ENCODE measurements at regions not wholly inside any gene's neighbourhood (a gene's known extent, or its start where the extent isn't known, plus 50 kb on each side); places are given as distances from the start of the nearest gene placed in this dataset.
"Not testable (repeated sequence)": the region's sequence is repeated elsewhere in the genome, so short reads cannot be mapped to it uniquely, and the experiment has no call there.

DNA sequence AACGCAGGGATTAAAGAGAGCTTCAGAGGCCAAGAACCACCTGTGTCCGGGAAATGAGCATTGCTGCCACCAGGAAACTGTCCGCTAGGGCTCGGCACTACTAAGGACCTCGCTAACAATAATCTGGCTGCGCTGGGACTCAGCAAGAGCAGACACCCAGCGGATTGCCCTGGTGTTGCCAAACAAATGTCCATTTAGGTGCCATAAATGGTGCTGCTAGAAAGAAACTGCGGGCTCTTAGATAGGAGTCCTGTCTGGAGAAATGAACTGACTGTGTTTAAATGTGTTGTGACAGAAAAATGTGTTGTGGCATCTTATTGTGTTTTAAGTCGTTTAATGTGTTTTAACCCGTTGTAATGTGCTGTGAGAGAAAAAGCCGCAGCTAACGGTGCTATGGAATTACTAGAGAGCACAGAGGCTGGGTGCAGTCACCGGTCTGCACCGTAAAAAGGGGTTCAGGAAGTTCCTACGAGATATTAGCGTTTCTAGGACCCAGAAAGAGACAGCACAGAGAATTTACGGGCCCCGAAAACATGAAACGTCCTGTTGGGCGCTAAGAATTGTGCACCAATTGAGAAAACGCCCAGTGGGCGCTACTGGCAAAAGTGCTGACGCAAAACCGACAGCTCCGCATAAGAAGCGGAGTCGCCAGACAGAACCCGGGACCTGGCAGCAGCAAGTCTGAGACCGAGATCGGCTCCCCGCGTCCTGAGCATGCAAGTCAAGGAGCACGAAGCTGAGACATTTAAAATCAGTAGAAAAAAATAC is 90.6 kb downstream of the ANXA2R start:
- no peak for DNase-seq (ENCODE audit: low read depth in 2 of 2)

DNA sequence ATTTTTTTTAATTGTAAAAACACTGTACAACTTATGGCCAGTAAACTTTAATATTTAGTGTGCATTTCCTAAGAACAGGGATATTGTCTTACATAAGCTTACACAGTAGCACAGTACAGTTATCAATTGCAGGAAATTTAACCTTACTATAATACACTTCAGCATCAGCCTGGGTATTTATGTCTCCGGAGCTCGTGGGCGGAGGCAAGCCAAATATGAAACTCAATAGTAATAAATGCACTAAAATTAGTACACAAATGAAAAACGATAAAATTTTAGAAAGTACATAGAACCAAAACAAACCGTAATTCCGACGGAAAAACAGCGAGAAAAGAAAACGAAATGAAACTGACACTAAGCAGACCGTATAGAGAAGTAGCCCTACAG is 91.2 kb downstream of the ANXA2R start:
- no peak for DNase-seq (ENCODE audit: low read depth in 2 of 2)

DNA sequence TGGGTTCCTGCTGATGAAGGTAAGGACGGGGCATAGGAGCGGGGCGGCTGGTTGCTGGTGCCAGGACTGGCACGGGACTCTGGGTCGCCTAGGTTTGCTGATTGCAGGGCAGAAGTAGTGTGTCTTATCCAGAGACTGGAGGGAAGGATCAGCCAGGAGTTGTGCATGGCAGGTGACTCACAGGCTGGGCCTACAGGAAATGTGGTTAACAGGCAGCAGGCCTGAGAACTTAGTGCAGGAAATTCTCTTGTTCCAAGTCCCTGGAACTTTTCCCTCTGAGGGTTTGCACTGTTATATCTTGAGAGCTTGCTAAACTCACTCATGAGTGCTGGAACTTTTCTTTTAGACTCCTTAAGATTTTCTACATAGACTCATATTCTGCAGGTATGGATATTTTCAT is 95.1 kb downstream of the ANXA2R start:
- DNase-seq (ENCODE audit: low read depth in 2 of 2), result no peak

DNA sequence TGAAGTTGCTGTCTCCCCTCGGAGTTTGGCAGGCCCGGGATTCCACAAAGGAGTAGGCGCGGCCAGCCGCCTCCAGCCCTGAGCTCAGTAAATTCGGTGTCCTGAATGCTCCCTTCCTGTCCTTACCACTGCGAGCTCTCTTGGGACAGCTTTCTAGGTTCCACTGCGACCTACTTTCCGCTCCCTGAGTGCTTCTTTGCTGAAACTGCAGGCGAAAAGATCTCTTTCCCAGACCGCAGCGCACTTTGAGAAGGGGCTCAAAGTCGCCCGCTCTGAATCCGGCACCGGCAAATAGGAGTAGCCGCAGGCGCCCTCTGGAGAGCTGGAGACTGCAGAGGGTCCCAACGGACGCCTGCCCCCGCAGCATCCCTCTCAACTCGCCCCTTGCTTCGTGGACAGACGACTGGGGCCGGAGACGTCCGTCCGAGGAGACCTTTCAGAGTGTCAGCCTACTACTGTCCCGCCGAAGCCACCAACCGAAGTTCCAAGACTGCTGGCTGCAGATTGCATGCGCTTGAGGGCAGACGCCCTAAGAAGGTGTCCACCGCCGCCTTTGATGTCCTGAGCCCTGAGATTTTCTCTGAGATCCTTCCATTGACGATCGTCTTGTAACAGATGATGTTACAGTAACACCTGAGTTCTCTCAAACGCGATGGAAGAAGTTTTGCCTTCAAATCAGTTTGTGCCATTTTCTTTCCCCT is 96.0 kb downstream of the ANXA2R start:
- DNase-seq (ENCODE audit: low read depth in 2 of 2), result no peak

DNA sequence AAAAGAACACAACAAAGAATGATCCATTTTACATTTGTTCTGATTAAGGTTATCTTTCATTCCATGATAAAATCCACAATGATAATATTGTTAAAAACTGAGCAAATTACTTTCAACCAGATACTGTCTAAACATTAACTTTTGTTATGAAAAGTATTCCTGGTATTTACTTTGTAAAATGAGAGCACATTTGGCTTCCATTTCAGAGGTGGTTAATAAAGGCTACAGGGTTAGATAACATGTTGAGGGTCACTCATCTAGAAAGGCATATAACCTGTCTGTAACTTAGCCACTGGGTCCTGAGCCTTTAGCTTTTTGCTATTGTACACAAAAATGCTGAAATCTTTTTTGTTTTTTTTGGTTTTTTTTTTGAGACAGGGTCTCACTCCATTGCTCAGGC is 99.3 kb downstream of the ANXA2R start:
- no peak for DNase-seq (ENCODE audit: low read depth in 2 of 2)

DNA sequence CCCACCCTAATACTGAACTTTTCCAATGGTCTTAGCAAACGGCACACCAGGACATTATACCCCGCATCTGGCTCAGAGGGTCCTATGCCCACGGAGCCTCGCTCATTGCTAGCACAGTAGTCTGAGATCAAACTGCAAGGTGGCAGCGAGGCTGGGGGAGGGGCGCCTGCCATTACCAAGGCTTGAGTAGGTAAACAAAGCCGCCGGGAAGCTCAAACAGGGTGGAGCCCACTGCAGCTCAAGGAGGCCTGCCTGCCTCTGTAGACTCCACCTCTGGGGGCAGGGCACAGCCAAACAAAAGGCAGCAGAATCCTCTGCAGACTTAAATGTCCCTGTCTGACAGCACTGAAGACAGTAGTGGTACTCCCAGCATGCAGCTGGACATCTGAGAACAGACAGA is 108.1 kb downstream of the ANXA2R start:
- not testable (repeated sequence) for DNase-seq (ENCODE audit: low read depth in 2 of 2)

DNA sequence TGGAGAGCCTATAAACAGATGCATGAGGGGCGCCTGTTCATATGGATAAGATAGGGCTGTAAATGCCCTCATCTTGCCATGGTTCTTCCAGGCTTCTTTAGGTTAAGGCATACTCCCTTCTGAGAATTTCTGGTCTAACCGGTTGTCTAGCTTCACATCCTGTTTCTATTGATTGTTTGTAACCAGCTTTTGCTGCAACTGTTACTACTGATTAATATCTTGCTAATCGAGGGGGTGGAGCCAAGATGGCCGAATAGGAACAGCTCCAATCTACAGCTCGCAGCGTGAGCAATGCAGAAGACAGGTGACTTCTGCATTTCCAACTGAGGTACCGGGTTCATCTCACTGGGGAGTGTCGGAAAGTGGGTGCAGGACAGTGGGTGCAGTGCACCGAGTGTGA is 108.7 kb downstream of the ANXA2R start:
- not testable (repeated sequence) for DNase-seq (ENCODE audit: low read depth in 2 of 2)

DNA sequence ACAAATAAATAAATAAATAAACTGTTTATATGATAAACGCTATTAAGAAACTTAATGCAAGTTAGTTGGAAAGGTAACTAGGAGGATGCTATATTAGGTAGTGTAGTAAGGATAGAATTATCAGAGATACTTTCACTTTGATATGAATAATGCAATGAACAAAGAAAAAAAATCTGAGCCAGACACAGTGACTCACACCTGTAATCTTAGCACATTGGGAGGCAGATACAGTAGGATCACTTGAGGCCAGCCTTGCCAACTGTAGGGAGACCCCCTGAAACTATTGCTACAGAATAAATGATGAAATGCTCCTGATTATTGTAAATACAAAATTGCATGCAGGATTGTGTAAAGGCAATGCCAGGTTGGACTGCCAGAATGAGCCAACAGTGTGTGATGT is 109.2 kb downstream of the ANXA2R start:
- no peak for DNase-seq (ENCODE audit: low read depth in 2 of 2)

DNA sequence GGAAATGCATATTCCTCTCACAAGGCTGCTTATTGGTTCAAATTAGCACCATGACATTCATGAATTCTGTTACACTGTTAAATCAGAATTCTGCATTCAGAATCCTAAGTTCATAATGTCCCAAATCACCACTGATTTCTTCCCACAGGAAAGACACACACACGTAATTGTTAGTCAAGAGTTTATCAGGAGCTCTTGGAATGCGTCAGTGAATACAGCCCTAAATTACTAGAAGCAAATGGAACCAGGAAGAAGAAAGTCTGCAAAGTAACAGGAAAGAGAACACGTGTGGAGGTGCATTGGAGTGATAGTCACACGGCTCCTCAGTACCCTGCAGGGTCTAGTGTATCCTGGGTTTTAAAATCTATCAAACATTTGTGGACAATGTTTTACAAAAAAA is 110.2 kb downstream of the ANXA2R start:
- DNase-seq (ENCODE audit: low read depth in 2 of 2), result no peak

DNA sequence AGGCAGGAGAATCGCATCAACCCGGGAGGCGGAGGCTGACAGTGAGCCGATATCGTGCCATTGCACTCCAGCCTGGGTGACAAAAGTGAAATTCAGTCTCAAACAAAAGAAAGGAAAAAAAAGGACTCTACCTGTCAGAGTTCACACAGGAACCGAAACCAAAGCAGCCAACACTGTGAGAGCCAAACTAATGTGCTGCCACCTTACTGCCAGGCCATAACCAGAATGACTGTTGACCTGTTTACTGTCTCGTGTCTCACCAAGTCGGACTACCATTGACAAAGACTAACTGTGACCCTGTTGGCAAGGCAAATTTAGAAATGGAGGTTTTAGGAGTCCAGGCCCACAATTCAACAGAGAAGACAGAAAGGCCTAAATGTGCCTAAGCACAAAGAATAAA is 112.4 kb downstream of the ANXA2R start:
- no peak for DNase-seq (ENCODE audit: low read depth in 2 of 2)

DNA sequence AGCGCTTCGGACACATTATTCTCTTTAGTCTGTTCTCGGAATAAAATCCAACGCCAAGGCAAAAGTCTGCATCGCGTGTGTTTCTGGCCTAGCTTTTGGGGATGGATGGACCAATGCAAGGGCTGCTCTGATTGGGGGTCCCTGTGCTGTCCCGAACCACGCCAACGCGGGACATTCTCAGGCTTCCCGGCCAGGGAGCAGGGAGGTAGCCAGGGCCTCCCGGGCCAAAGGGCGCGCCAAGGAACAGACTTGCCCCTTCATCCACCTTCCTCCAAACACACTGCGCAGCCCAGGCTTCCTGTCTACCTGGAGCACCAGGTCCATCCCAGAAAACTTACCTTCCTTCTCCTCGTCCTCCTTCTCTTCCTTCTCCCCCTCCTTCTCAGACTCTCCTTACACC is 113.0 kb upstream of the SELENOP start:
- DNase-seq (ENCODE audit: low read depth in 2 of 2), result no peak

DNA sequence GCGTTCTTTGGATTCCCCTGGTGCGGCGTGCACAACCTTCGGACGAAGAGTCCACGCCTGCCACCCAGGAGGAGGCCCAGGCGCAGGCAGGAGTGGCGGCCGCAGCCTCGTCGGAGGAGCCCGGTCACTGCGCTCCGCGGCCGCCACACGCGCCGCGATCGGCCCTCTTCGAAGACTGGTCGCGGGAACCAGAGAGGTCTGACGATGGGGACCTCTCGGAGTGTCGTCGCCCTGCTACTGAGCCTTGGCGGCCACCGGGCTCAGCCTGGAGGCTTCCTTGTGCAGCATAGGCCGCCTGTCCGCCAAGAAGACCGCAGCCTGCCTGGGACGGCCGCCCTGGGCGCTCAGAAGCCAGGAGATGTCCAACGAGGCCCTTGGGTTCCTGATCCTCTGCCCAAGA is 112.5 kb upstream of the SELENOP start:
- DNase-seq (ENCODE audit: low read depth in 2 of 2), result no peak

DNA sequence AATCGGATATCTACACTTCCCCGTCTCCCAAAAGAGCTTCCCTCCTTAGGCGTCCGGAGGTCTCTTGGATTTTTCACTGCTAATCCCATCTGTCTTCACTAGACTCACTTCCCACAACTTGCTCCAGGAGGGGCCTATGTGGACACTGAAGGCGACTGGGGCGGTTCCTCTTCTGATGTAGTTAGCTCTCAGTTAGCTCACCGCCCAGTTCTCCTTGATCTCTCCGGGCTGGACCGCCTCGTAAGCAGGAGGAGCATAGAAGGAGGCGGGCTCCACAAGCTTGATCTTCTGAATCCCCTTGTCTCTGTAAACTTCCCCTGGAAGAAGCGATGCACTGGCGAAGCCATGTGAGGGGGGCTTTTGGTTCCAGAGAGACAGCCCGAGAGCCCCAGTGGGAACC is 112.0 kb upstream of the SELENOP start:
- DNase-seq (ENCODE audit: low read depth in 2 of 2), result no peak

DNA sequence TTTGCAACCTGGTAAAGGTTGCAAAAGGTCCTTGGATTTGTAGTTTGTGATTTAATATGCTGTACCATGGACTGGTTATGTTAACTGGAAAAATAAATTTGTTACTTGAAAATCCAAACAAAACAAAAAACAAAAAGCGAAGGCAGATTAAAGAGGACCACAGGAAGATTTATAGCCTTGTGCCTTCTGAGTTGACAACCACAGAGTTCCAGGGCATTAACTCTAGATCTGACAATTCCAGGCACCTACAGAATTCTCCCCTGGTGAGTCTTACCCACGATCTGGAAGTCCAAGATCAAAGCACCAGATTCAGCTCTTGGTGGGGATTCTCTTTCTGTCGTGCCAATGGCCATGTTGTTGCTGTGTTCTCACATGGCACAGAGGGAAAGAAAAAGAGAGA is 107.9 kb upstream of the SELENOP start:
- DNase-seq (ENCODE audit: low read depth in 2 of 2), result no peak

DNA sequence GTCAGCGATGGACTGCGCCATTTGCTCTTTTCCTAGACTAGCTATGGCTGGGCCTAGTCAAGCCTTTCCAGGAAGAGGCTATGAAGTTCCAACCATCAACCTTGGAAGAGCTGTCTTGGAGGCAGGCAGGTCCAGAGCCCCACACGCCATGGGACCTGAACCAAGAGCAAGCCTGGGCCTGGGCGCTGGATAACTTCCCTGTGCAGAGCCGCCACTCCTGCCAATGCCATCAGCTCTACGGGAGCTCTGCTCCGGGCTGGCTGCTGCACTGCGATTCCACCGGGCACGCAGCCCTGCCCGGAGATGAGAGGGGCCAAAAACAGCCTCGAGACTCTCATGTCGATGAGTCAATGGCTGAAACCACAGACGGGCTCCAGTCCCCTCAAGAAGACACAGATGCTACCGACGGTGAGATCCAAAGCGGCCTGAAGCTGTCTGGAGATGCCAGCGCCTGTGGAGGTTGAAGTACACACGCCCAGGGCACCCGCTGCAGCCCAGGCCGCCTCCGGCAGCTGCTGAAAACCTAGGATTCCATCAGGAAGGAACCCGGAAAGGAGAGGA is 103.7 kb upstream of the SELENOP start:
- no peak for DNase-seq (ENCODE audit: low read depth in 2 of 2)

DNA sequence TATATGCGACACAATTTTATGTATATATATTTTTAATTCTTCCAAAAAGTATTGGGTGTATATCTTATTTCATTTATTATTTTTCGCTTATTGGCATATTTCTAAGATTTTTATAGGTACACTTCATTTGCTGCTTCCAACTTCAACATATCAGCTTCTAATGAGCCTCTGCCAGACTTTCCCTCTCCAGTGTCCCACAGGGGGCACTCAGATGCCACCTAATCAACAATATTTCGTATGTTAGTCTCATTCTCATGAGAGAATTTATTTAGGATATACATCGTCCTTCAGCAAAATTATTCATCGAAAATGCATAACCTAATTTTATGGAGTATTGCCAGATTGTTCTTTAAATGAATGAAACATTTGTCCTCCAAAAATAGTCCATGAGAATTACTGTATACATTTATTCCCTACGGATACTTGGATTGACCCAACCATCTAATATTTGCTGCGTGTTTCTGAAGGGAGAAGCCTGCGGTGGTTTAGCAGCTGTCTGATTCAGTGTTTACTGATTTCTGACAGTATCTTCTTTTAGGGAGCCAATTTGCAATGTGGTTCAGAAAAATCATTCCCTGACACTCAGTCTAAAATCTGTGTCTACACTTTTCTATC is 100.6 kb upstream of the SELENOP start:
- DNase-seq (ENCODE audit: low read depth in 2 of 2), result peak; percentile 14 to 28

DNA sequence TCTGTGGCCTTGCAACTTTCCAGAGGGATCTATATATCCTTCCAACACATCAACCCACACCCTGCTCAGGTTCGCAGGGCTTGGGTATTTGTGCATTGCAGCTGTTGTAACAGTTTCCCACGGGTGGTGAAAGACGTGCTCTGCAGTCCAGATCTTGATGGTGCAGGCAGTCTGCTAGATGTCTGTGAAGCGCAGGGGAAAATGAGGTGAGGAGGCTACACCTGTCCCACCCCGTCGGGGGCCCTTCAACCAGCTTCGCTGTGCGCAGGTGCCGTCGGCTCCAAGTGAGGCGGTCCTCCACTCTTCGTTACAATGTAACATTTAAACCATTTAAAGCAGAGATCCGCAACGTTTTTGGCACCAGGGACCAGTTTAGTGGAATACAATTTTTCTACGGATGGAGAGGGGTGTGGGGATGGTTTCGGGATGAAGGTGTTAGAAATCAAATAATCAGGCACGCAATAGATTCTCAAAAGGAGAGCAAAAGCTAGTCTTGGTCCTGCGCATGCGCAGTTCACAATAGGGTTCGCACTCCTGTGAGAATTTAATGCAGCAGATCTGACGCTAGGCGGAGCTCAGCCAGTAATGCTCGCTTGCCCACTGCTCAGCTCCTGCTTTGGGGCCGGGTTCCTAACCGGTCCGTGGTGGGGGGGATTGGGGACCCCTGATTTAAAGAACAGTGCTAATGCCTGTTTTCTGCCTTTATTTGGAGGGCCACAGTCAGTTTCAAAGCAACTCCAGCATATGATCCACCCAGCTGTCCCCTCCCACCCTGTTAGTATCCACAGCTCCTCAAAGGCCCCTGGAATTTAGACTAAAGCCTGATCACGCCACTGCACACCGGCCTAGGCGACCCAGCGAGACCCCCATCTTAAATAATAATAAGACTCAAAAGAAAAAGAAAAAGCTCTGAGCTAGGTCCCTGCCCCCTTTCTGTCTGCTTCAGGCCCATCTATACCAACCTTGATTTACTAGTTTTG is 97.1 kb upstream of the SELENOP start:
- peak; percentile 78 to 80 for DNase-seq (ENCODE audit: low read depth in 2 of 2)

DNA sequence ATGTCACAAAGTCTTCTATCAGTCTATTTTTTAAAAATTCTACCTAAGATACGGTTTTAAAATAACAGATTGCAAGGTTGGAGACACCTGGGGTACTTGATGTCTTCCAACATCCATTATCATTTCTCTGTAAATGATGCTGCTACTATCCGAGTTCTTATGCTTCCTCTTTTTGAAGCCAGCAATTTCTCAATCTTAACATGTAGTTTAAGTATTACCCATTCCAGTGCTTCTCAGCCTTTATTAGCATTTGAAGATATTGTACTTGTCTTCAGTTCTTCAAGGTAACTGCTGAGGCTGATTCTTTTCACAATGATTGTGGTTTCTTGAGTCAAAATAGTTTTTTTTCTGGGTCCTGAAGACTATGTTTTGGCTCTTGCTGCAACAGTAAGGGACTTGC is 96.4 kb upstream of the SELENOP start:
- DNase-seq (ENCODE audit: low read depth in 2 of 2), result no peak

DNA sequence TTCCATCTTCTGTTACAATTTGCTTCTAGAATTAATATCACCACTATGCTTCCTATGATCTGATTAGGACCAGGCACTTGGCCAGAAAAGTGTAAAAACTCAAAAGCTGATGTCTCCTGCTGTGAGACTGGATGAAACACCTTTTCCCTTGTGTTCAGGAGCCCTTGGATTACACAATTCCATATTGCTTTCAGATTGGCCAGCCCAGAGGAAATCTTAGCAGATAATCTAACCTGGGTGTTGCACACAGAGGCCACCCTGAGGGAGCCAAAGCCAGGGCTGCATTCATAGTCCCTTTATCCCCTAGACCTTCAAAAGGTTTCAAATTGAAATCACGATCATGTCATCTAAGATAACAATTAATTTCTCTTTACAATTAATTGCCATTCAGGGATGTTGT is 94.1 kb upstream of the SELENOP start:
- no peak for DNase-seq (ENCODE audit: low read depth in 2 of 2)

DNA sequence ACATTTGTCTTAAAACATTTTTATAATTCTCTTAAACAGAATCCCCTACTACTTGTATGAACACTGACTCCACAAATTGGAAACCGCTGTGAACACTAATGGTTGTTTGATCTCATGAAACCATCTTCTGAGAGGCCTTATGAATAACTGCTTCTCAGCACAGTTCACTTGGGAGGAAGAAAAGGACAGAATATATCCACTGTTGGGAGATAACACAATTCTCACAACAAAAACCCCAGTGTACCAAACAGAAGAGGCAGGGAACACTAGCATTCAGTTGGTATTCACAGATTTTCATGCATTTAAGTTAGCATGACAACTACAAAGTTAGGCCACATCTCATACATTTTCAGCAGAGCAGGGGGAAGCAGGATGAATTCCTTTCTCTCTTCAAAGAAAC is 89.0 kb upstream of the SELENOP start:
- DNase-seq (ENCODE audit: low read depth in 2 of 2), result no peak

DNA sequence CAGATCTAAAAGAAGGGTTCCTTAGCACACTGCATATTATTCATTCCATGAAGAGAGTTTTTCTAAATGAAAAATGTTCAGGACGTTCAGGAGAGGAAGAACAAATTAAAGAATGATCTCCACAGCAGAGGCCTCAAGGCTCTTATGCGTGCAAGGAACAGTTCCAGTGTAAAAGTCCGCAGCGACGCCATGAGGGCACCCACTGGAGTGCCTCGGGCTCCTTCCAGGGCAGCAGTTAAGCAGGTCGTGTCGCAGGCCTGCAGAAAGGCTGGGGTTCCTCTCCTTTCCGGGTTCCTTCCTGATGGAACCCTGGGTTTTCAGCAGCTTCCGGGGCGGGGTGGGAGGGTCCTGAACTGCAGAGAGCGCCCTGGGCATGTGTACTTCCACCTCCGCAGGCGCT is 87.1 kb upstream of the SELENOP start:
- DNase-seq (ENCODE audit: low read depth in 2 of 2), result no peak

DNA sequence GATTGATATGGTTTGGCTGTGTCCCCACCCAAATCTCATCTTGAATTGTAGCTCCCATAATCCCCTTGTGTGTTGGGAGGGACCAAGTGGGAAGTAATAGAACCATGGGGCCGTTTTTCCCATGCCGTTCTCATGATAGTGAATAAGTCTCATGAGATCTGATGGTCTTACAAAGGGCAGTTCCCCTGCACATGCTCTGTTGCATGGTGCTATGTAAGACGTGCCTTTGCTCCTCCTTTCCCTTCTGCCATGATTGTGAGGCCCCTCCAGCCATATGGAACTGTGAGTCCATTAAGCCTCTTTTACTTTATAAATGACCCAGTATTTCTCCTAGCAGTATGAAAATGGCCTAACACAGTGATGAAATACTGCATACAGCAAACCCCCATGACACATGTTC is 84.8 kb upstream of the SELENOP start:
- DNase-seq (ENCODE audit: low read depth in 2 of 2), result no peak
